ENCODE measurements at regions not wholly inside any gene's neighbourhood (a gene's known extent, or its start where the extent isn't known, plus 50 kb on each side); places are given as distances from the start of the nearest gene placed in this dataset.

GRCh38 chr6:105667056-105667455 lies 264.2 kb upstream of the PREP start:
- no peak for TF ChIP-seq POLR2AphosphoS5 (IDR thresholded peaks at IDR 0.05; ENCODE audit: low read depth, low read length)
- no peak for TF ChIP-seq TAF1 (IDR thresholded peaks at IDR 0.05; ENCODE audit: borderline replicate concordance, low read depth, low read length)

Measured in GM12892 (cell line).